Activated naive CD4-positive, alpha-beta T cell treated with anti-CD3 and anti-CD28 coated beads, Interleukin-2, amount 50 U/mL, for 16 hours (primary cell): ENCODE measurements at regions not wholly inside any gene's neighbourhood (a gene's known extent, or its start where the extent isn't known, plus 50 kb on each side); places are given as distances from the start of the nearest gene placed in this dataset.

Source experiments
- DNase-seq: peaks from one replicate; pipeline ENCODE4 v3.0.0-alpha.2; 2020

DNA sequence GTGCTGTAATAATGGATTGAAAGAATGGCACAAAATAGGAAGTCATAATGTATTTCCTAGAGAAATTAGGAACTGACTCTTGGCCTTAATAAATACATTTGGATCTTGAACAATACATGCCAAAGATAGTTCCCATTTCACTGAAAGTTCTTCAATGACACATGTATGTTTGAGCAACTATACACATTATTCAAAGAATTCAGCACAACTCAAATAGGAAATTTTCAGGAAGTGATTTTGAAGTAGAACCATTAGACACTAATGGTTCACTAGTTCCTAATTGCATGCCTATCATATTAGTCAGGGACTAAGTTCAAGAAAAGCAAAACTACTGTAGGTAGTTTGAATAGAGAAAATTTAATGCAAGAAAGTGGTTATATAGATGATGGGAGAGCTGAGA is 404.7 kb downstream of the LMO4 start:
- DNase-seq: no peak

DNA sequence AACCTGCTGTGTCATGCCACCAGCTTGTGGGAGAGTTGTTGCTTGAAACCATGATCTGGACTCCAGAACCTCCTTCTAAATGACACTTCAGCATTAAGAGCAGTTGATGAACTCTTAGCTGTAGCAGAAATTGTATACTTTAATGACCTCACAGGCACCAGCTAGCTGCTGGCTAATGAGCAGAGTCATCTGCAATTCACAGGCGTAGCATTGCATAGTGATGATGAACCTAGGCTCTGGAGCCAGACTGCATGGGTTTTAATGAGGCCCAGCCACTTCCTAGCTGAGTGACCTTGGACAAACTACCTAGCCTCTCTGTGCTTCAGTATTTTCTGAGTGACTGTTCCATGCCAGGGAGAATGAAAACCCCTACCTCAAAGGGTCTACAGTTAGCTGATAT is 407.1 kb downstream of the LMO4 start:
- no peak for DNase-seq

DNA sequence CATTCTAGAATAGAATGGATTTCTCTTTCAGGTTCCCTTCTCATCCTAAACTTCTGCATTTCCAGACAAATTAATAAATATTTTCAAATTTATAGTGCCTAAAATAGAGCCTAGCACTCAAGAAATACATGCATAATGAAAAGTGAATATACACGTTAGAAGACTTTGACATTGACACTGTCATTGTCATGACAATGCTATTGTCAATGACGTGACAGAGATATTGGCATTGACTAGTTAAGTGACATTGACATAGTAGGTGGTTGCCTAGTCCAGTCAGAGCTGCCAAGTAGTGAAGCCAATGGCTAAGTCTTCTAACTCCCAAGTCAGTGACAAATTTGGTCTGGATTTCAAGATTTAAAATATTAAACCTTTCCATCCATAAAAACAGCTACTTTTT is 410.5 kb downstream of the LMO4 start:
- DNase-seq: no peak

DNA sequence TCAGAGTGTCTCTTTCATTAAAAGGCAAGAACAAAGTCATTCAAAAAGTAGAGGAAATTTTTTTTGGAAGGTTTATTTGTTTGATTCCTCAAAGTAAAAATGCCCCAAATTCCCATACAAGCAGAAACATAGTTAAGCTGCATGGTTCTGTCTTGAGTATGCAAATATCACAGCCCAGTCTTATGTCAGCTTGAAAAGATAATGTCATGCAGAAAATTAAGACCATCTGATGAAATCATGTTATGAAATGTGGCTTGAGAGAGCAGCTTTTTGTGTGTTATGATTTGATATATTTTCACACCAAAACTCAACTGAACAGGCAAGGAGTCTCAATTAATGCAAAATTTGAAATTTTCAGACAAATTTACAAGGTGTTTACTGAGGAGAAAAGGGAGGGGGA is 411.0 kb downstream of the LMO4 start:
- DNase-seq: no peak

GRCh38 chr1:87743256-87743655 is 414.6 kb downstream of the LMO4 start:
- no peak for DNase-seq

- no peak for DNase-seq
Observed at GRCh38 chr1:87744056-87744455, 415.4 kb downstream of the LMO4 start.

- no peak for DNase-seq
Observed at GRCh38 chr1:87744763-87745162, 416.1 kb downstream of the LMO4 start.

- DNase-seq: no peak
Observed at GRCh38 chr1:87753366-87753765, 424.7 kb downstream of the LMO4 start.

DNA sequence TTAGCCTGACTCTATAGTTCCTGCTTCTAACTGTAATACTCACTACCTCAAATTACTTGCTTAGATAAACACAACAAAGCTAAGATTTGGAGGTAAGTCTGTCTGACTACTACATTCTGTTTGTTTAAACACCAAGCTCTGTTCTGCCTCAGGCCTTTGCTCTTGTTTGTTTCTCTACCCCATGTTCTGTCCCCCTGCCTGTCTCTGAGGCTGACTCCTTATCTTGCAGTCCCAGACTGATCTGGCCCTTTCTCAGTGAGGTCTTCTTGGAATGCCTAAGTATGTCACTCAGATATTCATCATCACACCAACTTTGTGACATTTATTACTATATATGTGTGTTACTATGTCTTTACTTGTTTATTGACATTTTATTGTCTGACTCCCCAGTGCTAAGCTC is 425.5 kb downstream of the LMO4 start:
- no peak for DNase-seq

- no peak for DNase-seq
Observed at GRCh38 chr1:87757676-87758075, 429.0 kb downstream of the LMO4 start.

DNA sequence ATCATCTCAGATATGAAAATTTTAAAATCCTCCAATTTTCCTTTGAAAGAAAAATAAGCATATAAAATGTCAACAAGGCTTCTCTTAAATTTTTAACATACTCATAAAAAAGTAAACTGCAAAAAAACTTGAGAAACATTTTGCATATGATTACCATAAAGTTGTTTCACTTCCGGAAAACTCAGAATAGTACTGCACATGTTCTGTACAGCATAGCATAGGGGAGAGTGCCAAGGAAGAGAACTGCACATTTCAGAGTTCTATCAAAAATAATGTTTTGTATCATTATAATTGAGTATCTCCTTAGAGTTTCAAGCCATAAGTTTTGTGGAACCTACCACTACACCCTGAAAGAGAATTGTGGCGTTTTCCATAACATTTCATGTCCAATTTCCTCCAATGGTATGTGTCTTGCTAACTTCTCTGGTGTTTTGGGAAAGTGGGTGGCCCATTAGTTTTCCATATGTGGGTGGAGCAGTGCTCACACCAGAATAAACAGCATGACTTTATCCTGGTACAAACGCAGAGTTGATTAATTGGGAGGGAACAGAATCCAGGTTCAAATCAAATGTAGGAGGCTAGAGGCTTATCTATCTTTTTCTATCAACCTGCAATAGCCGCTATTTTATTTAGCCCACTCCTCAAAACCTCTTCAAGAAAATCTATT is 430.9 kb downstream of the LMO4 start:
- no peak for DNase-seq

DNA sequence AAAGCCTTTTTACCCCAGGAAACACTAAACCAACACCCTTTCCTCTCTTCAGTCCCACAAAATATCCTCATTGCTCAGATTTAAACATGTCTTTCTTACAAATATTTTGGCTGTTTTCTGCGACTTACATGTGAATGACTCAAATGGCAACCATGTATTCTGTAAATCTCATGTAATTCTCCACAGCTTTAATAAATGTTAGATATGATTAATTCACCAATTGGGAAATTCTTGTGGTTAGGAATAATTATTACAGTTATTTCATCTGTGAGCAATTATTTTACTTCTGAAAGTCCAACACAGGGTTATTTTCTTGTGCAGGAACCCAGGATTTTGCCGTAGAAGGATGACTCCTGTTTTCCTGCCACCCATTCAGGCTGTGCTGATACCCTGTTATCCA is 431.5 kb downstream of the LMO4 start:
- DNase-seq: no peak

- no peak for DNase-seq
Observed at GRCh38 chr1:87760654-87761053, 432.0 kb downstream of the LMO4 start.

- DNase-seq: no peak
Observed at GRCh38 chr1:87763483-87763882, 434.8 kb downstream of the LMO4 start.

- no peak for DNase-seq
Observed at GRCh38 chr1:87765057-87765680, 436.5 kb downstream of the LMO4 start.

- DNase-seq: no peak
Observed at GRCh38 chr1:87765681-87766070, 437.0 kb downstream of the LMO4 start.

- no peak for DNase-seq
Observed at GRCh38 chr1:87766737-87767136, 438.1 kb downstream of the LMO4 start.

GRCh38 chr1:87778896-87779295 is 450.2 kb downstream of the LMO4 start:
- no peak for DNase-seq

DNA sequence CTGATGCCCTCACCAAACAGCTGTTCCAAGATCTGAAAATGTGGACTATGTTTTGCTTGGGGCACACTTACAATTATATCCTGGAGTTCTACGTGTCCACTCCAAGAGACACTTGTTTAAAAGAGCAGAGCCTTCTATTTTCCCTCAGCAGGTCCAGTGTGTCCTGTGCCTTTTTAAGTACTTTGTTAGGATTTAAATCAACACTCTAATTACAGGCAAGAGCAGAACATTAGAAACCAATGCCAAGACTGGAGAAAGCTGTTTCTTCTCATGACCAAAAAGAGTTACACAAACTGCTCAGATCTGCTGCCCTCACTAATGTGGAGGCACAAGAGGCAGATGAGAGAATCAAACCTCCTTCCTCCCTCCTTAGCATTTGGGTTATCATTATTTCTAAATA is 452.9 kb downstream of the LMO4 start:
- no peak for DNase-seq

GRCh38 chr1:87783315-87783714 is 454.6 kb downstream of the LMO4 start:
- DNase-seq: no peak

GRCh38 chr1:87785386-87785785 is 456.7 kb downstream of the LMO4 start:
- DNase-seq: no peak

- DNase-seq: no peak
Observed at GRCh38 chr1:87786229-87786628, 457.5 kb downstream of the LMO4 start.

- DNase-seq: no peak
Observed at GRCh38 chr1:87786861-87787545, 458.3 kb downstream of the LMO4 start.

GRCh38 chr1:87787551-87787950 is 458.9 kb downstream of the LMO4 start:
- DNase-seq: no peak

DNA sequence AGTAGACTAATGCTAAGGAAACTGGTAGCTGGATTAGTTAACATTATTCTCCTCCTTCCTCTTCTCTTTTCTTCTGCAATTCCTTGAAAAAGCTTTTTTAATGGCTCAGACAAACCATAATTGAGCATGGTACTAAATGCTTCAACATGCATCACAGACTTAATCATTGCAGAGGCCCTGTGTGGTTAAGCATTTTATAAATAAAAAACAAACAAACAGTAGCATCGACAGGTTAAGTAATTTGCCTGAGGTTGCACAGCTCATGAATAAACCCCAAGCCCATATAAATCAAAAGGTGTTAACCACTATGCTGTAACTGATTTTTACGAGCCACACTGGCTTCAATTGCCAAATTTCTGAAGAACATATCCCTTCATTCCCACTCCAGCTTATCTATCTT is 462.1 kb downstream of the LMO4 start:
- DNase-seq: no peak
